ENCODE measurements at regions not wholly inside any gene's neighbourhood (a gene's known extent, or its start where the extent isn't known, plus 50 kb on each side); places are given as distances from the start of the nearest gene placed in this dataset.

- TF ChIP-seq CTCF (IDR thresholded peaks at IDR 0.05) = no peak
- no peak for TF ChIP-seq NR2C2 (CRISPR knock-in tag; IDR thresholded peaks at IDR 0.05)
- TF ChIP-seq NFE2L1 (CRISPR knock-in tag; IDR thresholded peaks at IDR 0.05) = no peak
- no peak for TF ChIP-seq CREM (CRISPR knock-in tag; IDR thresholded peaks at IDR 0.05)
- no peak for TF ChIP-seq USF2 (CRISPR knock-in tag; IDR thresholded peaks at IDR 0.05)
- TF ChIP-seq AFF4 (CRISPR knock-in tag; IDR thresholded peaks at IDR 0.05; ENCODE audit: borderline replicate concordance) = no peak
- TF ChIP-seq TCF7 (CRISPR knock-in tag; IDR thresholded peaks at IDR 0.05; ENCODE audit: low read depth) = no peak
- no peak for TF ChIP-seq KAT7 (CRISPR knock-in tag; IDR thresholded peaks at IDR 0.05; ENCODE audit: borderline replicate concordance)
- TF ChIP-seq STAT6 (CRISPR knock-in tag; conservative IDR thresholded peaks at IDR 0.05; ENCODE audit: low read depth) = no peak
- TF ChIP-seq E2F4 (CRISPR knock-in tag; IDR thresholded peaks at IDR 0.05; ENCODE audit: borderline replicate concordance, low read depth) = no peak
- TF ChIP-seq ZNF263 (CRISPR knock-in tag; IDR thresholded peaks at IDR 0.05; ENCODE audit: low read depth) = no peak
- no peak for TF ChIP-seq ATF3 (CRISPR knock-in tag; conservative IDR thresholded peaks at IDR 0.05)
Observed at GRCh38 chr19:27673986-27674385, 1539.0 kb downstream of the UQCRFS1 start.

All from WTC11 (cell line).